AG04449 (cell line): ENCODE measurements at regions not wholly inside any gene's neighbourhood (a gene's known extent, or its start where the extent isn't known, plus 50 kb on each side); places are given as distances from the start of the nearest gene placed in this dataset.

Experiments used
- CTCF ChIA-PET: fragments of 350-600 bp; formaldehyde crosslinking; extraction: SDS; loops from one replicate; lab custom pipeline; 2021; ENCODE audit warnings: antibody characterized with exemption; lab: Yijun Ruan, JAX
- POLR2A ChIA-PET: fragments of 400-600, 350-600 bp; formaldehyde crosslinking; extraction: SDS; loops from one replicate; lab custom pipeline; 2020; ENCODE audit warnings: antibody characterized with exemption, inconsistent platforms; lab: Yijun Ruan, JAX
- DNase-seq: peaks from one replicate; pipeline ENCODE4 v3.0.0-alpha.2; 2010; ENCODE audit warnings: low read depth, low spot score
- H3K4me3 ChIP-seq: 2 replicates; pipeline ENCODE4 v1.5.1; 2011; ENCODE audit warnings: low read depth, mild to moderate bottlenecking, control low read depth, low read length
- TF ChIP-seq, protein P1 (sequence below): IDR thresholded peaks from one replicate; pipeline ENCODE4 v1.5.1; 2011; ENCODE audit warnings: mild to moderate bottlenecking, moderate library complexity, low read length, control low read depth, inconsistent platforms; ENCODE audit not compliant: insufficient read depth; ENCODE audit errors: missing control alignments

DNA sequence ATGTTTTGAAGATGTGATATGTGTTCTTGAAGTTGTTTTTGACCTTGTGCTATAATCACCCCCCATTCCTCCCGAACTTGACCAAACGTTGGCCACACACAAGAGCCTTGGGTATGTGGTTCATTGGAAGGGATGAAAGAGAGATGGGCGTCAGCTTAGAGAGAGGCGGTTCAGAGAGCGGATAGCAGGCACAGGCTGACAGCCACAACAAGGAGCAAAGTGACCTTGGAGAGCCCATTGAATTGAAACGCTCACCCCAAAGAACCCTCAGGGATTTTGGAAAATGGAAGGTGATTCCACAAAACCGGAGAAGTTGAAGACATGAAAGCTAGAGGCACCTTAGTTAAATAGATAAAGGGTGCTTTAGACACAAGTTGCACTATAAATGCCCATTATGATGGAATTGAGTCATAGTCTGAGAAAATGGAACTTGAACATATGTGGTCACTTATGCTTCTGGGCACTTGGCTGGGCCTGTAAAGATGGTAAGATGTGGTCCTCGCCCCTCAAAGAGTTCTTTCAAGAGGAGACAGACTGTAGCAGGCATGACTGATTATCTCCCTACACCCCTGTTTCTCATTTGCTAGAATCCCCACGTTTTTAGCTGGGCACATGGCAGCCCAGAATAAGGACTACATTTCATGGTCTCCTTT is 188.5 kb upstream of the HAAO start:
- no peak for DNase-seq
- H3K4me3 ChIP-seq = no peak overlapping the region
- ChIA-PET POLR2A (no interaction called here), CTCF (interaction anchor here (1.0 to 7.4 kb wide), 3 partner anchors 247 to 561 kb away, joined by 3 to 36 read pairs (median 3); partner anchors contain the start of gene ZFP36L2)
- TF ChIP-seq, protein P1, sequence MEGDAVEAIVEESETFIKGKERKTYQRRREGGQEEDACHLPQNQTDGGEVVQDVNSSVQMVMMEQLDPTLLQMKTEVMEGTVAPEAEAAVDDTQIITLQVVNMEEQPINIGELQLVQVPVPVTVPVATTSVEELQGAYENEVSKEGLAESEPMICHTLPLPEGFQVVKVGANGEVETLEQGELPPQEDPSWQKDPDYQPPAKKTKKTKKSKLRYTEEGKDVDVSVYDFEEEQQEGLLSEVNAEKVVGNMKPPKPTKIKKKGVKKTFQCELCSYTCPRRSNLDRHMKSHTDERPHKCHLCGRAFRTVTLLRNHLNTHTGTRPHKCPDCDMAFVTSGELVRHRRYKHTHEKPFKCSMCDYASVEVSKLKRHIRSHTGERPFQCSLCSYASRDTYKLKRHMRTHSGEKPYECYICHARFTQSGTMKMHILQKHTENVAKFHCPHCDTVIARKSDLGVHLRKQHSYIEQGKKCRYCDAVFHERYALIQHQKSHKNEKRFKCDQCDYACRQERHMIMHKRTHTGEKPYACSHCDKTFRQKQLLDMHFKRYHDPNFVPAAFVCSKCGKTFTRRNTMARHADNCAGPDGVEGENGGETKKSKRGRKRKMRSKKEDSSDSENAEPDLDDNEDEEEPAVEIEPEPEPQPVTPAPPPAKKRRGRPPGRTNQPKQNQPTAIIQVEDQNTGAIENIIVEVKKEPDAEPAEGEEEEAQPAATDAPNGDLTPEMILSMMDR = no peak

DNA sequence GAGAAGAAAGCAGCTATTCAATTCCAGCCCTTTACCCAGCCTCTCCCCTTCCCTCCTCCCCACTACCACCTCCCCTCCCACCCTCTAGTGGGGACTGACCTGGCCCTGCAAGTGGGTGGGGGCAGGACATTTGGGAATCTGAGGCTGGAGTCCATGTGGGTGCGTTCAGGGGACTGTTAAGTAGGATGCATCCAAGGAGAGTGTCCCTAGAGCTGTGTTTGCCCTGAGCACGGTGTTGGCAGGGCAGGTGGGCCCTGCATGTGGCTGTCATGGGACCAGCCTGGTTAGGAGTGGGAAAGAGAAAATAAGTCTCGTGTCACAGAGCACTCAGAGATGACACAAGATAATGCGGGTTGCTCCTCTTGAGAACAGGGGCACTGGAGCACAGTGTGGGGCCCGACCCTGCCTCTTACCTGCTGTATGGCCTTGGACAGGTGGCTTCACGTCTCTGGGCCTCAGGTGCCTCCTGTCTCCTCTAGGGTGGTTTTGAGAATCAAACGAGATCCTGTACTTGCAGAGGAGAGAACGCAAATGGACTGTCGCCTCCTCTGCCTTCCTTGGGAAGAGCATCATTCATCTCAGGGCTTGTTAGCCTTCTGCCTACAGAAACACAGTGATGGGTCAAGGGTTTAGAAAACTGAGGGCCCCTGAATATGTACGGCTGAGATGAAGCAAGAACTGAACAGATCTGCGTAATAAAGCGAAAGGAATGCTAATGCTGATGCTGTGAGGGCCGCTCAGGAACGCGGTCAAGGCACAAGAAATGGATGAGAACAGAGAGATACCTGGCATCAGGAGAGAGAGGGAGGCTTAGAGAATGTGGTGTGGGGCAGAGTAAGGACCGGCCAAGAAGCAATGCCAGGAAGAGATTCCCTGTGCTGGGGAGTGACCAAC is 187.7 kb upstream of the HAAO start:
- CTCF ChIA-PET = interaction anchor here (13.2 kb wide), 1 partner anchor 245 kb away, joined by 248 read pairs; the partner anchor contains the start of gene ZFP36L2

GRCh38 chr2:42979416-42979869 is 187.1 kb upstream of the HAAO start:
- no peak overlapping the region for H3K4me3 ChIP-seq
- TF ChIP-seq, protein P1 = no peak
- CTCF ChIA-PET = interaction anchor here (1.0 to 13.2 kb wide), 3 partner anchors 10 to 245 kb away, joined by 5 to 248 read pairs (median 8); partner anchors contain the start of gene ZFP36L2
- DNase-seq = no peak
- POLR2A ChIA-PET = no interaction called here

More for the DNA sequence above, 187.7 kb upstream of the HAAO start:
- no peak for DNase-seq
- no peak overlapping the region for H3K4me3 ChIP-seq
- TF ChIP-seq, protein P1 = no peak
- POLR2A ChIA-PET = no interaction called here

GRCh38 chr2:42978887-42979415 is 186.6 kb upstream of the HAAO start:
- POLR2A ChIA-PET = no interaction called here
- no peak for DNase-seq
- CTCF ChIA-PET = interaction anchor here (1.0 to 13.2 kb wide), 4 partner anchors 10 to 505 kb away, joined by 5 to 248 read pairs (median 7); partner anchors contain the start of gene ZFP36L2
- TF ChIP-seq, protein P1 = no peak
- no peak overlapping the region for H3K4me3 ChIP-seq

- ChIA-PET CTCF (interaction anchor here (1.0 to 13.2 kb wide), 5 partner anchors 7 to 506 kb away, joined by 5 to 248 read pairs (median 8); partner anchors contain the start of gene ZFP36L2), POLR2A (no interaction called here)
- TF ChIP-seq, protein P1 = no peak
- no peak for DNase-seq
- no peak overlapping the region for H3K4me3 ChIP-seq
These were observed 185.9 kb upstream of the HAAO start for GRCh38 chr2:42978175-42978886.
